ENCODE measurements at regions not wholly inside any gene's neighbourhood (a gene's known extent, or its start where the extent isn't known, plus 50 kb on each side); places are given as distances from the start of the nearest gene placed in this dataset.

DNA sequence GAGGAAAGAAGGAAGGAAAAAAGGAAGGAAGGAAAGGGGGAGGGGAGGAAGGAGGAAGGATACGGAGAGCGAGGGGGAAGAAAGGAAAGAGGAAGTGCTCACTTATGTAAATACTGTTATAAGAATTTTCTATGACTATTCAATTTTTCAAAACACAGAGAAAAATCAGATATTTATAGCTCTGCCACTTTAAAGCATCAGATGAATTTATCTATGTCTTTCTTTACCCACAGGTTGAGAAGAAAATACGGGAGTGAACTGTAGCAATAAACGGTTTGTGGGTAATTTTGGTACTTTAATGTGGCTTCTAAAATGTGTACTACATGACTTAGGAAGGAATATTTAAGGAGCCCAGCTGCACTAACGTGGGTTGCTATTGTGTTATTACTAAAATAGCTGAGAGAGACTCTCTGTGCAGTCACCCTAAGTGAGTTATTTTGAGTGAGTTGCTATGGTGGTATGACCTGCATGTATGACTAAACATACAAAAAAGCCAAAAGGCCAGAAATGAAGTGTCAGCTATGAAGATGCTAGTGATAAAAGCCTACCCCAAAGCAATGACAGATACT lies 225.5 kb downstream of the SOD2 start:
- no peak overlapping the region for H3K4me3 ChIP-seq (ENCODE audit: low read depth, low read length)
- DNase-seq (ENCODE audit: low read depth): peak; percentile 23
- TF ChIP-seq, protein P1, sequence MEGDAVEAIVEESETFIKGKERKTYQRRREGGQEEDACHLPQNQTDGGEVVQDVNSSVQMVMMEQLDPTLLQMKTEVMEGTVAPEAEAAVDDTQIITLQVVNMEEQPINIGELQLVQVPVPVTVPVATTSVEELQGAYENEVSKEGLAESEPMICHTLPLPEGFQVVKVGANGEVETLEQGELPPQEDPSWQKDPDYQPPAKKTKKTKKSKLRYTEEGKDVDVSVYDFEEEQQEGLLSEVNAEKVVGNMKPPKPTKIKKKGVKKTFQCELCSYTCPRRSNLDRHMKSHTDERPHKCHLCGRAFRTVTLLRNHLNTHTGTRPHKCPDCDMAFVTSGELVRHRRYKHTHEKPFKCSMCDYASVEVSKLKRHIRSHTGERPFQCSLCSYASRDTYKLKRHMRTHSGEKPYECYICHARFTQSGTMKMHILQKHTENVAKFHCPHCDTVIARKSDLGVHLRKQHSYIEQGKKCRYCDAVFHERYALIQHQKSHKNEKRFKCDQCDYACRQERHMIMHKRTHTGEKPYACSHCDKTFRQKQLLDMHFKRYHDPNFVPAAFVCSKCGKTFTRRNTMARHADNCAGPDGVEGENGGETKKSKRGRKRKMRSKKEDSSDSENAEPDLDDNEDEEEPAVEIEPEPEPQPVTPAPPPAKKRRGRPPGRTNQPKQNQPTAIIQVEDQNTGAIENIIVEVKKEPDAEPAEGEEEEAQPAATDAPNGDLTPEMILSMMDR (IDR thresholded peaks at IDR 0.05; ENCODE audit: insufficient read depth, low read depth, low read length, missing control alignments): no peak

DNA sequence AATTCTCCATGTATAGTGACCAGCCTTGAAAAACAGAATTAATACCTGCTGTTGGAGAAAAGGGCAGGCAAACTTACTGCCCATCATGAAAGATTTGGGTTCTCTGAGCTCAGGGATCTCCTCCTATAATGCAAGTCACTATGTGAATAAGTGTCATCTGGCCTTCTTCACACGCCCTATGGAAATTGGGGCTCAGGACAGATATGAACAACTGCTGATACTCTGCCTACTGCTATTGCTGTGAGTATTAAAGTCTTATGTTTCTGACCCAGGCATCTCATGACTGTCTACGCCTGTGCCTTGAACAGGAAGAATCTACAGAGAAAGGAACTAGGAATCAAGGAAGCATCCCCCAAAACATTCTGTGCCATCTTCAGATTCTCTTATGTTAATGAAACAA lies 226.1 kb downstream of the SOD2 start:
- no peak for DNase-seq (ENCODE audit: low read depth)
- H3K4me3 ChIP-seq (ENCODE audit: low read depth, low read length): no peak overlapping the region
- TF ChIP-seq, protein P1 (IDR thresholded peaks at IDR 0.05; ENCODE audit: insufficient read depth, low read depth, low read length, missing control alignments): no peak

DNA sequence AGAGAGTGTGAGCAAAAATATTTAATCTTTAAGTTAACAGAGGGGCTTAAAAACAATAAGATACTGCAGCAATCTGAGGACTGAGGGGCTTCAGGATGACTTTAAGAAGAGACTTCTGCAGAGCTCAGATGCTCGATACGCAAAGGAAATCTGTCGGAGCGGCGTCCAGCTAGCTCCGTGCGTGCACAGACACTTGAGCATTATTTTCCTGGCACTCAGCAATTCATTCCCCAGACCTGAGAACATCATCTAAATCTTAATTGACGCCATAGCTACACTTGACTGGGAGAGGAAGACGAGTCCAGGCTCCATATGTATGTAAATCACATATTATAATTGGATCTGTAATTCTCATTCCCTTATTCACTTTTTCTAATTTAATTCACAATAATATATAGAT lies 228.2 kb downstream of the SOD2 start:
- no peak overlapping the region for H3K4me3 ChIP-seq (ENCODE audit: low read depth, low read length)
- DNase-seq (ENCODE audit: low read depth): no peak
- TF ChIP-seq, protein P1 (IDR thresholded peaks at IDR 0.05; ENCODE audit: insufficient read depth, low read depth, low read length, missing control alignments): no peak

DNA sequence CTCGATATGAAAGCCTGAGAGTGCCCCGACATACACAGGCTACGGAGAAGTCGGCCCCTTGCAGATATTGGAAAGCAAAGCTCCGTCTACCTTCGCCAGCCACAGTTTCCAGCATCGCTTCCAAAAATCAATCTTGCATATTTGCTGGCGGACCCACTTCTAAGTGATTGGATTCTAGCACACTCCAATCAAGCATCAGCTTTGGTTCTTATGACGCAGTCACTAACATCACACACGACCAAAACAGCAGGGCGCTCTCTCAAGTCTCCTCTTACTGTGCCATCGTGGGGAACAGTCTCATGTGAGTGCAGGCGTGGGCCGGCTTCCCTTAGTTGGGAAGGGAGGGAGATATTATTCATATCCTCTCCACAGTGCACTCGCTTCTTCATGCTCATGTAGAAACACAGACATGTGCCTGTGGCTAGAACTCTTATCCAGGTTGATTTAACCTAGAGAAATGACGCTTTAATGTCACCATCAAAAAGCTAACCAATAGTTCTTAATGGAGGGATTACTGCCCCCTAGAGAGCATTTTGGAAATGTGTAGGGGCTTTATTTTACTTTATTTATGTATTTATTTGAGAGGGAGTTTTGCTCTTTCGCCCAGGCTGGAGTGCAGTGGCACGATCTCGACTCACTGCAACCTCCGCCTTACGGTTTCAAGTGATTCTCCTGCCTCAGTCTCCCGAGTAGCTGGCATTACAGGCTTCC lies 229.8 kb downstream of the SOD2 start:
- DNase-seq (ENCODE audit: low read depth): peak; percentile 34
- TF ChIP-seq, protein P1 (IDR thresholded peaks at IDR 0.05; ENCODE audit: insufficient read depth, low read depth, low read length, missing control alignments): peak; percentile 26

DNA sequence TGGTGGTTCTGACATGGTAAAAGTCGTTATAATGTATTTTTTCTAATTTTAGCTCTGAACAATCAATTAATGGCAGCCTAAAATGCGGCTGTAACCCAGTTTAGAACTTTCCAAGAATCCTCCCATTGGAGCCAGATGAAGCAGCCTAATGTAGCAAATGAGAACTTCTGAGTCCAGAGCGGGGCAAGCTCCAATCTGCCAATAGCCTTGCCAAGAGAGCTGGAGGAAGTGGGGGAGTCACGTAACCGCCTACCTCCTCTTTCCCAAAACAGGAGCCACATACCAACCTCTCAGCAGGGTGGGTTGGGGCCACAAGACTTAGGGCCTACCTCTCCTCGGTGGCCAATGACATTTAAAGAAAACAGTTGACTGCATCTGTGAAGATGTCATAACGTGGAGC lies 230.6 kb downstream of the SOD2 start:
- no peak for DNase-seq (ENCODE audit: low read depth)
- TF ChIP-seq, protein P1 (IDR thresholded peaks at IDR 0.05; ENCODE audit: insufficient read depth, low read depth, low read length, missing control alignments): no peak
- no peak overlapping the region for H3K4me3 ChIP-seq (ENCODE audit: low read depth, low read length)

More for the DNA sequence above, 229.8 kb downstream of the SOD2 start:
- H3K4me3 ChIP-seq (ENCODE audit: low read depth, low read length): no peak overlapping the region

DNA sequence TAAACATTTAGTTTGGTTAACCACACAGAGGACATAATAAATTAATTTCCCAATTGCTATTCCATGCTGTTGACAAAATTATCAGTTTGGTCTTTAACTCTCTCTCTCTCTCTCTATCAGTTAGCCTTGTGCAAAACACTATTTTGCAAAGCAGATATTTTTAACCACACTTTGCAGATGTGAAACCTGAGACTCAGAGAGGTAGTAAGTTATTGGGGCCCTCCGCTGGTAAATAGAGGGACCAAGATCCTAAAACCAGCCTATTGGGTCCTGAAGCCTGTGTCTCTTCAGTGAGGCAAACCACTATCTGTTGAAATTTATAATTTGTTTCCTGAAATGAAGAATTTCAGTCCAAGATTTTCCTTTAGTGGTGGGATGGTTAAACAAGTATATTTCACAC lies 231.0 kb downstream of the SOD2 start:
- DNase-seq (ENCODE audit: low read depth): peak; percentile 21
- no peak overlapping the region for H3K4me3 ChIP-seq (ENCODE audit: low read depth, low read length)
- TF ChIP-seq, protein P1 (IDR thresholded peaks at IDR 0.05; ENCODE audit: insufficient read depth, low read depth, low read length, missing control alignments): no peak

DNA sequence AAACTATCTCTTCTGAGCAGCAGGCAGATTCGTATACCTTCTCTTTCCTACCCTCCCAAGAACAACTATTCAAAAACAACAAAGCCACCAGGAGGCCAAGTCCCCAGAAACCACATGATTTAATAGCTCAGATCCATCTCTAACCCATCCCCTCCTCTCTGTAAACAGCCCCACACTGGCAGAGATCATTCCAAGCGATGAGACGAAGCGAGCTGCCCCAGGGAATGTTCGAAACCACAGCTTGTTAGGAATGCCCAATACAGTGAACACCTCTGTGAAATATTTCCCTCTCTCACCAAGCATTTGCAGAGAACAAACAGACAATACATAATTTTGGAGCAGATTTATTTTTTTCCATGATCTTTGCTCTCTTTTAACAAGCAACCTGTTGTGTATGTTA lies 231.8 kb downstream of the SOD2 start:
- DNase-seq (ENCODE audit: low read depth): no peak
- TF ChIP-seq, protein P1 (IDR thresholded peaks at IDR 0.05; ENCODE audit: insufficient read depth, low read depth, low read length, missing control alignments): no peak
- H3K4me3 ChIP-seq (ENCODE audit: low read depth, low read length): no peak overlapping the region

Data from GM12865 (cell line).